Neural crest cell (in vitro differentiated cells): ENCODE measurements at regions not wholly inside any gene's neighbourhood (a gene's known extent, or its start where the extent isn't known, plus 50 kb on each side); places are given as distances from the start of the nearest gene placed in this dataset.

Experiments
- DNase-seq: peaks from one replicate; pipeline ENCODE4 v3.0.0; 2021; ENCODE audit warnings: low read depth, mixed read lengths, low spot score
- H3K27ac Mint-ChIP-seq: one replicate; pipeline ENCODE4 v1.8.0; 2021; ENCODE audit warnings: mild to moderate bottlenecking, mixed read lengths; ENCODE audit not compliant: unreplicated experiment
- H3K27me3 Mint-ChIP-seq: 2 replicates; pipeline ENCODE4 v1.8.0; 2021; ENCODE audit warnings: low read depth, mild to moderate bottlenecking, mixed read lengths
- H3K36me3 Mint-ChIP-seq: 2 replicates; pipeline ENCODE4 v1.8.0; 2021; ENCODE audit warnings: low read depth, mild to moderate bottlenecking, mixed read lengths
- H3K4me1 Mint-ChIP-seq: 2 replicates; pipeline ENCODE4 v1.8.0; 2021; ENCODE audit warnings: mixed read lengths
- H3K4me3 Mint-ChIP-seq: one replicate; pipeline ENCODE4 v1.8.0; 2021; ENCODE audit warnings: mild to moderate bottlenecking, mixed read lengths
- H3K9me3 Mint-ChIP-seq: 2 replicates; pipeline ENCODE4 v1.8.0; 2021; ENCODE audit warnings: mixed read lengths
- TF ChIP-seq, protein P1 (sequence below): fragments of 200-600 bp; sonication (generic); conservative IDR thresholded peaks from 2 replicates; pipeline ENCODE4 v1.5.0; 2021; ENCODE audit warnings: antibody characterized with exemption, mild to moderate bottlenecking

DNA sequence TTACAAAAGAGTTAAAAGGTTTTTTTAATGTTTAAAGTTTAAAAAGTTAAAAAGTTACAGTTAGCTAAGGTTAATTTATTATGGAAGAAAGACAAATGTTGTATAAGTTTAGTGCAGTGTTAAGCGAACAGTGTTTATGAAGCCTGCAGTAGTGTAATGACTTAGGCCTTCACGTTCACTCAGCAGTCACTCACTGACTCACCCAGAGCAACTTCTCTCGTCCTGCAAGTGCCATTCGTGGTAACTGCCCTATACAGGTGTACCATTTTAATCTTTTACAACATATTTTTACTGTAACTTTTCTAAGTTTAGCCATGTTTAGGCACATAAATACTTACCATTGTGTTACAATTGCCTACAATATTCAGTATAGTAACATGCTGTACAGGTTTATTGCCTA, 398.2 kb upstream of the NBEA start:
- no peak for DNase-seq
- no peak overlapping the region for H3K27ac Mint-ChIP-seq
- H3K4me3 Mint-ChIP-seq: no peak overlapping the region
- no peaks in the 10 kb centered on the region for H3K27me3 Mint-ChIP-seq
- H3K9me3 Mint-ChIP-seq: no peaks in the 10 kb centered on the region
- H3K36me3 Mint-ChIP-seq: peaks cover 8% of the 10 kb centered on the region
- no peaks in the 10 kb centered on the region for H3K4me1 Mint-ChIP-seq
- TF ChIP-seq, protein P1, sequence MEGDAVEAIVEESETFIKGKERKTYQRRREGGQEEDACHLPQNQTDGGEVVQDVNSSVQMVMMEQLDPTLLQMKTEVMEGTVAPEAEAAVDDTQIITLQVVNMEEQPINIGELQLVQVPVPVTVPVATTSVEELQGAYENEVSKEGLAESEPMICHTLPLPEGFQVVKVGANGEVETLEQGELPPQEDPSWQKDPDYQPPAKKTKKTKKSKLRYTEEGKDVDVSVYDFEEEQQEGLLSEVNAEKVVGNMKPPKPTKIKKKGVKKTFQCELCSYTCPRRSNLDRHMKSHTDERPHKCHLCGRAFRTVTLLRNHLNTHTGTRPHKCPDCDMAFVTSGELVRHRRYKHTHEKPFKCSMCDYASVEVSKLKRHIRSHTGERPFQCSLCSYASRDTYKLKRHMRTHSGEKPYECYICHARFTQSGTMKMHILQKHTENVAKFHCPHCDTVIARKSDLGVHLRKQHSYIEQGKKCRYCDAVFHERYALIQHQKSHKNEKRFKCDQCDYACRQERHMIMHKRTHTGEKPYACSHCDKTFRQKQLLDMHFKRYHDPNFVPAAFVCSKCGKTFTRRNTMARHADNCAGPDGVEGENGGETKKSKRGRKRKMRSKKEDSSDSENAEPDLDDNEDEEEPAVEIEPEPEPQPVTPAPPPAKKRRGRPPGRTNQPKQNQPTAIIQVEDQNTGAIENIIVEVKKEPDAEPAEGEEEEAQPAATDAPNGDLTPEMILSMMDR: no peak

DNA sequence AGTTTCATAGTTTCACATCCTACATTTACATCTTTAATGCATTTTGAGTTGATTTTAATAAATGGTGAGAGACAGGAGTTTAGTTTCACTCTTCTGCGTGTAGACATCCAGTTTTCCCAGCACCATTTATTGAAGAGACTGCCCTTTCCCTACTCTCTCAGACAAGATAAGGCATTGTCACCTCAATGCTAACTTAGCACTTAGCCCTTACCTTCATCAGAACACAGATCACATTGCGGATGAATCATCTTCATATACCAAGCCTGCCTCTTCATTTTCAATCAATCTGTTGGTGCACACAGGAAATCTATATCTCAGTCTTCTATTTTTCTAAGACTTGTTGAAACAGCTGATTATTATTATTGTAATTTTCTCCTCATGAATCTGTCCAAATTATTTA, 396.6 kb upstream of the NBEA start:
- Mint-ChIP-seq H3K27ac (no peak overlapping the region), H3K4me3 (no peak overlapping the region), H3K9me3 (no peaks in the 10 kb centered on the region), H3K36me3 (peaks cover 3% of the 10 kb centered on the region), H3K27me3 (no peaks in the 10 kb centered on the region), H3K4me1 (no peaks in the 10 kb centered on the region)
- TF ChIP-seq, protein P1: no peak
- DNase-seq: no peak

DNA sequence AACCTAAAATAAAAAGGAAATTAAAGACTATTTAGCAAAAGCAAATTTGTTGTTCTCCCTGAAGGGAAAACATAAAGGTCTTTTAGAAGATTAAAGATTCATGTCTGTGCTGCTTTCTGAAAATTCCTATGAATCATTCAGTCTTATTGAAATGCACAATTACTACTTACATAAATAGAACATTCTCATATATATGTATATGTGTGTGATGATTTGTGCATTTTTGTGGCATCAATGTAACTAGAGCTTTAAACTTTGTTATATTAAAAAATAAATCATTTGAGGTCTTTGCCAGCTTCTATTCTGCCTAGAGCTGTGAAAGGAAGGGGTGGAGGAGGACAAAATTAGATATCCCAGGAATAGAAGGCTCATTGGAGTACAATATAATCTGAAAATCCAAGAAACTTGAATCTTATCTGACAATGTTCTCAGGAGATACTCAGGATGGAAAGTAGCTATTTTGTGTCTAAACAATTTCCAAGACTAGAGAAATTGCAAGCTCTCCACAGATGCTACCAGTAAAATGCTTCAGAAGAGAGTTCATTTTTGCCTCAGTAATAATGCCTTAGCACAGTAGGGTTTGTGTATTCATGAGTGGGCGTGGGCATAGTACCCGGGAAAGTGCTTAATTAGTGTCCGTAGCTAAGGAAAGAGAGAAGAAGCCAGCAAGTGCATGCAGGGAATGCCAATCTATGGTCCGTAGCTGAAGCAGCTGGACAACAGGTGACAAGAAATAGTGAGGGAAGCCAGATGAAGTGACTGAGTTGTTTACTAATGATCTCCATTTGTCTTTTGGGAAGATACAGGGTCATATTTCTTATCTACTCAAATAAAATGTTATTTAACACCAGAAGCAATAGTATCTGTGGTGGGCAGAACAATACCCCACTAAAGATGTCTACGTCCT, 395.5 kb upstream of the NBEA start:
- TF ChIP-seq, protein P1: no peak
- Mint-ChIP-seq H3K4me1 (no peaks in the 10 kb centered on the region), H3K27ac (no peak overlapping the region), H3K27me3 (no peaks in the 10 kb centered on the region), H3K4me3 (no peak overlapping the region), H3K9me3 (no peaks in the 10 kb centered on the region), H3K36me3 (peaks cover 3% of the 10 kb centered on the region)
- DNase-seq: no peak

DNA sequence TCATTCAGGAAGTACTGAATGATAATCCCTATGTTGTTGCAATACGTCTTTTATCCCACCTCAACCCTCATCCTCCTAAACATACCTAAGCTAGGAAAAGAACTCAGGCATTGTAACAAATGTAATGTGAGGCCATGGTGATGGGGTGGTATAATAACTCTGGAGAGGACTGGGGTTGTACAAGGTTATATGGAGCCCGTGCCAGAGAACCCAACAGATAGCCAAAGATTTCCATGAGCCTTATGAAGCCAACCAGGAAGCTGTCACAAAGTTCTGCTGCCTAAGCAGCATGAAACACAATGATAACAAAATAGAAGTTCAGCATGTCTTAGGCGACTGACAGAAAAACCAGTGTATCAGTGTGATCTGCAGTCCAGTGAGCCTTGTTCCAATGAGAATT, 394.1 kb upstream of the NBEA start:
- H3K27ac Mint-ChIP-seq: no peak overlapping the region
- no peak for DNase-seq
- H3K4me1 Mint-ChIP-seq: no peaks in the 10 kb centered on the region
- H3K27me3 Mint-ChIP-seq: no peaks in the 10 kb centered on the region
- H3K36me3 Mint-ChIP-seq: peaks cover 3% of the 10 kb centered on the region
- H3K9me3 Mint-ChIP-seq: no peaks in the 10 kb centered on the region
- TF ChIP-seq, protein P1: no peak
- H3K4me3 Mint-ChIP-seq: no peak overlapping the region

DNA sequence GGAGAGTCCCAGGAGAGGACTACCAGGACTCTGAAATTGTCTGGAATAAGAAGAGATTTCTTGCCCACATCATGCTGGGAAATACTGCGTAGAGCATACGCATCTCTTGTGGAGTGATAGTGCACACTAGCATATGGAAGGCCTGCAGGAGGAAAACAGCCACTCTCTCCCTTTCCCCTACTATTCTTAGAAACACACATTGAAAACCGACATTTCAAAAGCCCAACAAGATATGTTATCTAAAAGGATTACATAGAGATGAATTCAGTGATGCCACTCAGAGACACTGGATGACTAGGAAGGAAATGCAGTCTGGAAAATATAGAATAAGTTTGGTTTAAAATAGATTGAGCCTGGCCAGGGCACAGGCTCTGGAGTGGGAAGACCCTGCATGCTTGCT, 388.7 kb upstream of the NBEA start:
- Mint-ChIP-seq H3K4me1 (no peaks in the 10 kb centered on the region), H3K36me3 (no peaks in the 10 kb centered on the region), H3K27me3 (no peaks in the 10 kb centered on the region), H3K4me3 (no peak overlapping the region), H3K9me3 (peaks cover 3% of the 10 kb centered on the region), H3K27ac (no peak overlapping the region)
- TF ChIP-seq, protein P1: no peak
- DNase-seq: no peak
